ENCODE measurements at regions not wholly inside any gene's neighbourhood (a gene's known extent, or its start where the extent isn't known, plus 50 kb on each side); places are given as distances from the start of the nearest gene placed in this dataset.

- no peak for DNase-seq (ENCODE audit: low spot score)
- in situ Hi-C loops (cut with MboI; ENCODE audit: low sequenced_read_pairs, unreplicated experiment), result no loop called here
- TF ChIP-seq, protein P1, sequence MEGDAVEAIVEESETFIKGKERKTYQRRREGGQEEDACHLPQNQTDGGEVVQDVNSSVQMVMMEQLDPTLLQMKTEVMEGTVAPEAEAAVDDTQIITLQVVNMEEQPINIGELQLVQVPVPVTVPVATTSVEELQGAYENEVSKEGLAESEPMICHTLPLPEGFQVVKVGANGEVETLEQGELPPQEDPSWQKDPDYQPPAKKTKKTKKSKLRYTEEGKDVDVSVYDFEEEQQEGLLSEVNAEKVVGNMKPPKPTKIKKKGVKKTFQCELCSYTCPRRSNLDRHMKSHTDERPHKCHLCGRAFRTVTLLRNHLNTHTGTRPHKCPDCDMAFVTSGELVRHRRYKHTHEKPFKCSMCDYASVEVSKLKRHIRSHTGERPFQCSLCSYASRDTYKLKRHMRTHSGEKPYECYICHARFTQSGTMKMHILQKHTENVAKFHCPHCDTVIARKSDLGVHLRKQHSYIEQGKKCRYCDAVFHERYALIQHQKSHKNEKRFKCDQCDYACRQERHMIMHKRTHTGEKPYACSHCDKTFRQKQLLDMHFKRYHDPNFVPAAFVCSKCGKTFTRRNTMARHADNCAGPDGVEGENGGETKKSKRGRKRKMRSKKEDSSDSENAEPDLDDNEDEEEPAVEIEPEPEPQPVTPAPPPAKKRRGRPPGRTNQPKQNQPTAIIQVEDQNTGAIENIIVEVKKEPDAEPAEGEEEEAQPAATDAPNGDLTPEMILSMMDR (IDR thresholded peaks at IDR 0.05; ENCODE audit: borderline replicate concordance, control extremely low read depth, extremely low read depth, insufficient read depth, missing control alignments), result no peak
Observed at GRCh38 chr3:31440878-31441277, 91.8 kb upstream of the STT3B start.

DNA sequence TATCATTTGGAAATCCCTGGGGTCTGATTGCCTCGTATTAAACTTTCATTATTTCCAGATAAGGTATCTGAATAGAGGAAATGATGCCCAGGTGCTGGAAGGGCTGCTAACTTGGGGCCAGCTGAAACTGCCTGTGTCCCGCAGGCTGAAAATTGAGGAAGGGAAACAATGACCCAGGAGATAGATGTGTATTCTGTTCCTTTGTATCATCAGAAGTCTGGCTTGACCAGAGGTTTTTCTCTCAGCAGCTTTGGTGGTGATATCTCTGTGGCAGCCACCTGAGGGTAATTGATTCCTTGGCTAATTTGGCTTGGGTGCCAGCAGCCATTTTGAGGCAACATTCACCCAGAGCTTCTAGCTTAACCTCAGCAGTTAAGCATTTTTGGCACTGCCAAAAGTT lies 90.0 kb upstream of the STT3B start:
- TF ChIP-seq, protein P1 (IDR thresholded peaks at IDR 0.05; ENCODE audit: borderline replicate concordance, control extremely low read depth, extremely low read depth, insufficient read depth, missing control alignments), result no peak
- in situ Hi-C loops (cut with MboI; ENCODE audit: low sequenced_read_pairs, unreplicated experiment), result no loop called here
- no peak for DNase-seq (ENCODE audit: low spot score)

DNA sequence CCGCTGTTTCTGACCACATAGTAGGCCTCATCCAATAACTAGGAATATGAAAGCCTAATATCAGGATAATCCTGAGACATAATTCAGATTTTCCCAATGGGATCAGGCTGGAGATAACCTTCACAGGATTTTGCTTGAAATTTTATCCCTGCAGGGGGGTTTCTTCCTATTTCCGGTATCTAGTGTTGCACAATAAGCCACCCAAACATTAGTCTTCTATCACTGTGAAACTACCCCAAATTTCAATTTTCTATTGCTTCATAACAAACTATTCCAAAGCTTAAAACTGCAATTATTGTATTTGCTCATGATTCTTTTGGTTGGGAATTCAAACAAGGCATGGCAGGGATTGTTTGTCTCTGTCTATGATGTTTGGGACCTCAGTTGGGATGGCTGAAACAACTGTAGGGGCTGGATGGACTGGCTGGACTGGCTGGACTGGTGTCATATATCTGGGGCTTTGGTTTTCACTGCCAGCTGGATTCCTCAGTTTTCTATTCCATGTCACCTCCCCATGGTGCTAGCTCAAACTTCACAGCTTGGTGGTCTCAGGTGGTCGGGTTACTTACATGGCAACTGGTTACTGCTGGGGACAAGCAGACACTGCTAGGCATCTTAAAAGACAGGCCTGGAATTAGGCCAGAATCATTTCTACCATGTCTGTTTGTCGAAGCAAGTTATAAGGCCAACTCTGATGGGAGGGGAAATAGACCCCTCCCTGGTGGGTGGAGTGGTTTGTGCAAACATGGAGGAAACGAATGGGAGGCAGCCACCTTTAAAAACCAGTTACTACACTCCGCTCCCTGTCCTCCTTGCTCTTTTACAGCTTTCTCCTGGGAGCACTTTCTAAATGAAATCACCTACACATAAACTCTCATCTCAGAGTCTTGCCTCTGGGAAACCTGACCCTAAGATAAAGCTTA lies 88.2 kb upstream of the STT3B start:
- in situ Hi-C loops (cut with MboI; ENCODE audit: low sequenced_read_pairs, unreplicated experiment), result no loop called here
- TF ChIP-seq, protein P1 (IDR thresholded peaks at IDR 0.05; ENCODE audit: borderline replicate concordance, control extremely low read depth, extremely low read depth, insufficient read depth, missing control alignments), result no peak

GRCh38 chr3:31445701-31446100 lies 87.0 kb upstream of the STT3B start:
- TF ChIP-seq, protein P1 (IDR thresholded peaks at IDR 0.05; ENCODE audit: borderline replicate concordance, control extremely low read depth, extremely low read depth, insufficient read depth, missing control alignments), result no peak
- in situ Hi-C loops (cut with MboI; ENCODE audit: low sequenced_read_pairs, unreplicated experiment), result no loop called here
- DNase-seq (ENCODE audit: low spot score), result no peak

More for the DNA sequence above, 88.2 kb upstream of the STT3B start:
- DNase-seq (ENCODE audit: low spot score), result no peak

DNA sequence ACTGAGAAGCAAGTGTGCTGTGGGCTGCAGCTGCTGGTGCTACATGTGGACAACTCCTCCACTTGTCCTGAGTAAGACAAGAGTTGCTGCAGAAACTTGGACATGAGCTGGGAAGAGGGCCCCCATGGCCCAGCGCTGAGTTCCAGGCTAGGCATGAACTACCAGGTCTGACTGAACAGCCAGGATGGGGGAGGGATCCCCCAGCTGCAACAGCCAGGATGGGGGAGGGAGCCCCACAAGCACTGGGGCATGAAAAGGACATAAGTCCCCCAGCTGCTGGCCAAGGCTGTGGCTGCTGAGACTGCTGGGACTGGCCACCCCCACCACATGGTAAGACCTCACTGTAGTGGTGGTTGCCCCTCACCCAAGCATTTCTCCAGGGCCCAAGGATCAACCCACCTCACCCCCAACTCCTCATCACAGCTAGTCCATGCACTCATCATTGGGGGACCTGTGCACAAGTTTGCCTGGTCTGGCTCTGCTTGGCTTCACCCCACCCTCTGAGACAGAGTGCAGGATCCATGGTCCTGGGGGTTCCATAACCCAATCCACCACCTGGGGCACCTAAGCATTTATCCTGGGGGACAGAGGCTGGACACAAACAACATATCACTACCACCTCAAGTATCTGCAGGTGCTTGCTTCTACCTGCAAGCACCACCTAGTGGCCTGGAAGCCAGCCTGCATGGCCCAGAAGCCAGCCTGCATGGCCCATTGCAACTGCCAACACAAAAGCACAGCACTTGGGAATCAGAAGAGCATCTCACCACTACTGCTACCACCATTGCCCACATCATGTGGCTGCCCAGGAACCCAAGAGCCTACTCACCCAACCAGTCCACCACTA lies 84.5 kb upstream of the STT3B start:
- in situ Hi-C loops (cut with MboI; ENCODE audit: low sequenced_read_pairs, unreplicated experiment), result no loop called here
- peak; percentile 34 for DNase-seq (ENCODE audit: low spot score)
- TF ChIP-seq, protein P1 (IDR thresholded peaks at IDR 0.05; ENCODE audit: borderline replicate concordance, control extremely low read depth, extremely low read depth, insufficient read depth, missing control alignments), result peak; percentile 26

- TF ChIP-seq, protein P1 (IDR thresholded peaks at IDR 0.05; ENCODE audit: borderline replicate concordance, control extremely low read depth, extremely low read depth, insufficient read depth, missing control alignments), result no peak
- in situ Hi-C loops (cut with MboI; ENCODE audit: low sequenced_read_pairs, unreplicated experiment), result no loop called here
- DNase-seq (ENCODE audit: low spot score), result no peak
Observed at GRCh38 chr3:31448882-31449243, 83.9 kb upstream of the STT3B start.

Measured in GM13976 (cell line).